HCT116 (cell line): ENCODE measurements at regions not wholly inside any gene's neighbourhood (a gene's known extent, or its start where the extent isn't known, plus 50 kb on each side); places are given as distances from the start of the nearest gene placed in this dataset.

Experiments
- FOSL1 ChIP-seq: IDR thresholded peaks from 2 replicates; pipeline ENCODE4 v1.6.1; 2012; ENCODE audit warnings: low read depth
- REST ChIP-seq: IDR thresholded peaks from 2 replicates; pipeline ENCODE4 v1.6.1; 2012; ENCODE audit warnings: low read depth
- SIN3A ChIP-seq: IDR thresholded peaks from 2 replicates; pipeline ENCODE4 v1.6.1; 2012; ENCODE audit warnings: low read depth
- YY1 ChIP-seq: IDR thresholded peaks from 2 replicates; pipeline ENCODE4 v1.6.1; 2011; ENCODE audit warnings: low read length, low read depth, moderate library complexity, mild to moderate bottlenecking; ENCODE audit not compliant: insufficient replicate concordance; ENCODE audit errors: extremely low read depth
- TF ChIP-seq, protein P1 (sequence below): IDR thresholded peaks from 2 replicates; pipeline ENCODE4 v1.6.1; 2012
- TF ChIP-seq, protein P2 (sequence below), 3 experiments: fragments of 200-600 bp in 1 of 3; sonication (generic) in 1 of 3; IDR thresholded peaks in 2 of 3; conservative IDR thresholded peaks in 1 of 3; 2 replicates each; pipeline ENCODE4 v1.5.1; 2012 to 2017; ENCODE audit warnings: low read depth in 2 of 3, low read length in 2 of 3, antibody characterized with exemption in 1 of 3, borderline replicate concordance in 1 of 3, control low read depth in 1 of 3, mild to moderate bottlenecking in 1 of 3, mixed read lengths in 1 of 3, mixed run types in 1 of 3, moderate library complexity in 1 of 3; ENCODE audit not compliant: insufficient read depth in 1 of 3

DNA sequence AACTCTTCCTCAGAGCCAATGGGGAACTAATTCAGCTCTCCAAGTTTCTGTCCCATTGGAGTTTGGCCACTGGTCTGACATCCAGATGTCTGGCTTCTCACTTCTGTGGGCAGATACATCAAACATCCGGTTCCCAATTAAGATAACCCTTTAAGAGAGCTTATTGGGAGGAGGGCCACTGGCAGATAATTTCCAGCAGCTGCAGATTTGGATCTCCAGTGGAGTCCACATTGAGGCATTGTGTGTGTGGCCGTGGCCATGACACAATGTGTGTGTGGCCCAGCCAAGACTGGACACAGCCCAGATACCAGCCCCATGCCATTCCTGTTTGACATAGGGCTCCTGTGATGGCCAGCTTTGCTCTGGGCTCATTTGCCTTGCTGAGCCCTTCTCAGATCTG, 110.5 kb upstream of the MAP1B start:
- TF ChIP-seq, protein P1, sequence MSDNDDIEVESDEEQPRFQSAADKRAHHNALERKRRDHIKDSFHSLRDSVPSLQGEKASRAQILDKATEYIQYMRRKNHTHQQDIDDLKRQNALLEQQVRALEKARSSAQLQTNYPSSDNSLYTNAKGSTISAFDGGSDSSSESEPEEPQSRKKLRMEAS: no peak
- TF ChIP-seq FOSL1 (no peak), YY1 (no peak), REST (no peak), SIN3A (no peak)
- TF ChIP-seq, protein P2, sequence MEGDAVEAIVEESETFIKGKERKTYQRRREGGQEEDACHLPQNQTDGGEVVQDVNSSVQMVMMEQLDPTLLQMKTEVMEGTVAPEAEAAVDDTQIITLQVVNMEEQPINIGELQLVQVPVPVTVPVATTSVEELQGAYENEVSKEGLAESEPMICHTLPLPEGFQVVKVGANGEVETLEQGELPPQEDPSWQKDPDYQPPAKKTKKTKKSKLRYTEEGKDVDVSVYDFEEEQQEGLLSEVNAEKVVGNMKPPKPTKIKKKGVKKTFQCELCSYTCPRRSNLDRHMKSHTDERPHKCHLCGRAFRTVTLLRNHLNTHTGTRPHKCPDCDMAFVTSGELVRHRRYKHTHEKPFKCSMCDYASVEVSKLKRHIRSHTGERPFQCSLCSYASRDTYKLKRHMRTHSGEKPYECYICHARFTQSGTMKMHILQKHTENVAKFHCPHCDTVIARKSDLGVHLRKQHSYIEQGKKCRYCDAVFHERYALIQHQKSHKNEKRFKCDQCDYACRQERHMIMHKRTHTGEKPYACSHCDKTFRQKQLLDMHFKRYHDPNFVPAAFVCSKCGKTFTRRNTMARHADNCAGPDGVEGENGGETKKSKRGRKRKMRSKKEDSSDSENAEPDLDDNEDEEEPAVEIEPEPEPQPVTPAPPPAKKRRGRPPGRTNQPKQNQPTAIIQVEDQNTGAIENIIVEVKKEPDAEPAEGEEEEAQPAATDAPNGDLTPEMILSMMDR (IDR thresholded peaks at IDR 0.05 in 2 of 3, conservative IDR thresholded peaks at IDR 0.05 in 1 of 3; ENCODE audit: borderline replicate concordance in 1 of 3, insufficient read depth in 1 of 3, low read depth in 2 of 3, low read length in 2 of 3): no peak
